H1 (cell line): ENCODE measurements at regions not wholly inside any gene's neighbourhood (a gene's known extent, or its start where the extent isn't known, plus 50 kb on each side); places are given as distances from the start of the nearest gene placed in this dataset.

Source experiments
- FOSL1 ChIP-seq: IDR thresholded peaks from 2 replicates; pipeline ENCODE4 v1.6.1; 2011; ENCODE audit warnings: mild to moderate bottlenecking, low read depth, low read length, moderate library complexity; ENCODE audit not compliant: insufficient read depth
- SP4 ChIP-seq: IDR thresholded peaks from 2 replicates; pipeline ENCODE4 v1.6.1; 2012; ENCODE audit warnings: low read length, inconsistent platforms
- TF ChIP-seq, protein P1 (sequence below): fragments of 300-600 bp; sonication (generic); IDR thresholded peaks from 2 replicates; pipeline ENCODE4 v1.7.1; 2012; ENCODE audit warnings: low read length, moderate library complexity, mild to moderate bottlenecking, inconsistent platforms; ENCODE audit not compliant: insufficient replicate concordance

DNA sequence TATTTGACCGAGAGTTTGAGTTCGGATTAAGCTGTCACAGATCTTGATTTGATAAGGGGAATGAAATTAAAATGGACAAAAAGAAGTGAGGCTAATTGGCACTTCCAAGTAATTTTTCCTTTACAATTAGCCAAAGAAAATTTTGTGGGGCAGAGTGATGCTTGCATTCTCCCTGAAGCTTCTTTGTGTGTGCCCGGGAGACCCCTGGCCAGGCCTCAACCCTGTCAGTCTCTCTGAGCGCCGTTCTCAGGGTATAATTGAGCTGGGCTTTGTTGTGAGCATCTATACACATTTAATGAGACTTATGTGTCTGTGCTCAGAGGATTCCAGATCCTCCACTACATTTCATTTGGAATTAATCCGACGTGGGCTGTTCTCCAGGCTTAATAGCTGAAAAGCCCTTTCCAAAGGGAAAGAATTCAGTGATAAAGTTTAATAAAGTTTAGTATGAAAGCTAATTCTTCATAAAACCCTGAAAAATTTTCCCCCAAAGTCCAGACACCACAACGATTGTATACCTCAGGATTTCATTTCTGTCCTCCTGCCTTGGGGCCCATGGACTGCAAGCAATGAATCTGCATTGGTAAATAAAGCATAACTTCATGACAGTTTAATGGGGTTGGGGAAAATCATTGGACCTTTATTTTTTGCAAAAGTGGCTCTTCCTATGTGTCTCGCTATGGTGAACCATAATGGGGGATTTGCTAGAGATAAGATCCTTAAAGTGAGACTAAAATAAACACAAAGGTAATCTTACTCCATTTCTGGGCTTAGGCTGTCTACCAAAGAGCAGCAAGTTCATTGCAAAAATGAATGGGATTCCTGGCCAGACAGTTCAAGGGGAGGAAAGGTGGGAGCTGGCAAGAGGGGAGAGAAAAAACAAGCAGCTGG, 292.6 kb downstream of the C12orf75 start (continued):
- TF ChIP-seq, protein P1, sequence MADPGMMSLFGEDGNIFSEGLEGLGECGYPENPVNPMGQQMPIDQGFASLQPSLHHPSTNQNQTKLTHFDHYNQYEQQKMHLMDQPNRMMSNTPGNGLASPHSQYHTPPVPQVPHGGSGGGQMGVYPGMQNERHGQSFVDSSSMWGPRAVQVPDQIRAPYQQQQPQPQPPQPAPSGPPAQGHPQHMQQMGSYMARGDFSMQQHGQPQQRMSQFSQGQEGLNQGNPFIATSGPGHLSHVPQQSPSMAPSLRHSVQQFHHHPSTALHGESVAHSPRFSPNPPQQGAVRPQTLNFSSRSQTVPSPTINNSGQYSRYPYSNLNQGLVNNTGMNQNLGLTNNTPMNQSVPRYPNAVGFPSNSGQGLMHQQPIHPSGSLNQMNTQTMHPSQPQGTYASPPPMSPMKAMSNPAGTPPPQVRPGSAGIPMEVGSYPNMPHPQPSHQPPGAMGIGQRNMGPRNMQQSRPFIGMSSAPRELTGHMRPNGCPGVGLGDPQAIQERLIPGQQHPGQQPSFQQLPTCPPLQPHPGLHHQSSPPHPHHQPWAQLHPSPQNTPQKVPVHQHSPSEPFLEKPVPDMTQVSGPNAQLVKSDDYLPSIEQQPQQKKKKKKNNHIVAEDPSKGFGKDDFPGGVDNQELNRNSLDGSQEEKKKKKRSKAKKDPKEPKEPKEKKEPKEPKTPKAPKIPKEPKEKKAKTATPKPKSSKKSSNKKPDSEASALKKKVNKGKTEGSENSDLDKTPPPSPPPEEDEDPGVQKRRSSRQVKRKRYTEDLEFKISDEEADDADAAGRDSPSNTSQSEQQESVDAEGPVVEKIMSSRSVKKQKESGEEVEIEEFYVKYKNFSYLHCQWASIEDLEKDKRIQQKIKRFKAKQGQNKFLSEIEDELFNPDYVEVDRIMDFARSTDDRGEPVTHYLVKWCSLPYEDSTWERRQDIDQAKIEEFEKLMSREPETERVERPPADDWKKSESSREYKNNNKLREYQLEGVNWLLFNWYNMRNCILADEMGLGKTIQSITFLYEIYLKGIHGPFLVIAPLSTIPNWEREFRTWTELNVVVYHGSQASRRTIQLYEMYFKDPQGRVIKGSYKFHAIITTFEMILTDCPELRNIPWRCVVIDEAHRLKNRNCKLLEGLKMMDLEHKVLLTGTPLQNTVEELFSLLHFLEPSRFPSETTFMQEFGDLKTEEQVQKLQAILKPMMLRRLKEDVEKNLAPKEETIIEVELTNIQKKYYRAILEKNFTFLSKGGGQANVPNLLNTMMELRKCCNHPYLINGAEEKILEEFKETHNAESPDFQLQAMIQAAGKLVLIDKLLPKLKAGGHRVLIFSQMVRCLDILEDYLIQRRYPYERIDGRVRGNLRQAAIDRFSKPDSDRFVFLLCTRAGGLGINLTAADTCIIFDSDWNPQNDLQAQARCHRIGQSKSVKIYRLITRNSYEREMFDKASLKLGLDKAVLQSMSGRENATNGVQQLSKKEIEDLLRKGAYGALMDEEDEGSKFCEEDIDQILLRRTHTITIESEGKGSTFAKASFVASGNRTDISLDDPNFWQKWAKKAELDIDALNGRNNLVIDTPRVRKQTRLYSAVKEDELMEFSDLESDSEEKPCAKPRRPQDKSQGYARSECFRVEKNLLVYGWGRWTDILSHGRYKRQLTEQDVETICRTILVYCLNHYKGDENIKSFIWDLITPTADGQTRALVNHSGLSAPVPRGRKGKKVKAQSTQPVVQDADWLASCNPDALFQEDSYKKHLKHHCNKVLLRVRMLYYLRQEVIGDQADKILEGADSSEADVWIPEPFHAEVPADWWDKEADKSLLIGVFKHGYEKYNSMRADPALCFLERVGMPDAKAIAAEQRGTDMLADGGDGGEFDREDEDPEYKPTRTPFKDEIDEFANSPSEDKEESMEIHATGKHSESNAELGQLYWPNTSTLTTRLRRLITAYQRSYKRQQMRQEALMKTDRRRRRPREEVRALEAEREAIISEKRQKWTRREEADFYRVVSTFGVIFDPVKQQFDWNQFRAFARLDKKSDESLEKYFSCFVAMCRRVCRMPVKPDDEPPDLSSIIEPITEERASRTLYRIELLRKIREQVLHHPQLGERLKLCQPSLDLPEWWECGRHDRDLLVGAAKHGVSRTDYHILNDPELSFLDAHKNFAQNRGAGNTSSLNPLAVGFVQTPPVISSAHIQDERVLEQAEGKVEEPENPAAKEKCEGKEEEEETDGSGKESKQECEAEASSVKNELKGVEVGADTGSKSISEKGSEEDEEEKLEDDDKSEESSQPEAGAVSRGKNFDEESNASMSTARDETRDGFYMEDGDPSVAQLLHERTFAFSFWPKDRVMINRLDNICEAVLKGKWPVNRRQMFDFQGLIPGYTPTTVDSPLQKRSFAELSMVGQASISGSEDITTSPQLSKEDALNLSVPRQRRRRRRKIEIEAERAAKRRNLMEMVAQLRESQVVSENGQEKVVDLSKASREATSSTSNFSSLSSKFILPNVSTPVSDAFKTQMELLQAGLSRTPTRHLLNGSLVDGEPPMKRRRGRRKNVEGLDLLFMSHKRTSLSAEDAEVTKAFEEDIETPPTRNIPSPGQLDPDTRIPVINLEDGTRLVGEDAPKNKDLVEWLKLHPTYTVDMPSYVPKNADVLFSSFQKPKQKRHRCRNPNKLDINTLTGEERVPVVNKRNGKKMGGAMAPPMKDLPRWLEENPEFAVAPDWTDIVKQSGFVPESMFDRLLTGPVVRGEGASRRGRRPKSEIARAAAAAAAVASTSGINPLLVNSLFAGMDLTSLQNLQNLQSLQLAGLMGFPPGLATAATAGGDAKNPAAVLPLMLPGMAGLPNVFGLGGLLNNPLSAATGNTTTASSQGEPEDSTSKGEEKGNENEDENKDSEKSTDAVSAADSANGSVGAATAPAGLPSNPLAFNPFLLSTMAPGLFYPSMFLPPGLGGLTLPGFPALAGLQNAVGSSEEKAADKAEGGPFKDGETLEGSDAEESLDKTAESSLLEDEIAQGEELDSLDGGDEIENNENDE, result no peak
- TF ChIP-seq SP4 (no peak), FOSL1 (no peak)
